HG03439 (cell line): ENCODE measurements at regions not wholly inside any gene's neighbourhood (a gene's known extent, or its start where the extent isn't known, plus 50 kb on each side); places are given as distances from the start of the nearest gene placed in this dataset.
"Not testable (repeated sequence)": the region's sequence is repeated elsewhere in the genome, so short reads cannot be mapped to it uniquely, and the experiment has no call there.

ENCODE experiments used
- ATAC-seq: cut with Tn5 transposase; IDR thresholded peaks from one replicate; pipeline ENCODE4 v1.9.1; 2021; ENCODE audit warnings: mild to moderate bottlenecking, moderate library complexity; ENCODE audit not compliant: unreplicated experiment

GRCh38 chr7:66535414-66536329 is 93.0 kb upstream of the KCTD7 start:
- no peak for ATAC-seq

GRCh38 chr7:66537380-66537779 is 91.3 kb upstream of the KCTD7 start:
- no peak for ATAC-seq

GRCh38 chr7:66537876-66538275 is 90.8 kb upstream of the KCTD7 start:
- ATAC-seq = no peak

GRCh38 chr7:66539264-66539623 is 89.4 kb upstream of the KCTD7 start:
- no peak for ATAC-seq

GRCh38 chr7:66539902-66540375 is 88.7 kb upstream of the KCTD7 start:
- no peak for ATAC-seq

- no peak for ATAC-seq
These were observed 86.6 kb upstream of the KCTD7 start for GRCh38 chr7:66542049-66542448.

- ATAC-seq = no peak
These were observed 86.0 kb upstream of the KCTD7 start for GRCh38 chr7:66542528-66543269.

- no peak for ATAC-seq
These were observed 79.2 kb upstream of the KCTD7 start for GRCh38 chr7:66549466-66549865.

GRCh38 chr7:66553001-66553400 is 75.7 kb upstream of the KCTD7 start:
- ATAC-seq = no peak

- not testable (repeated sequence) for ATAC-seq
These were observed 75.0 kb upstream of the KCTD7 start for GRCh38 chr7:66553675-66554074.

- not testable (repeated sequence) for ATAC-seq
These were observed 74.4 kb upstream of the KCTD7 start for GRCh38 chr7:66554291-66554690.

- not testable (repeated sequence) for ATAC-seq
These were observed 73.7 kb upstream of the KCTD7 start for GRCh38 chr7:66554842-66555430.

- ATAC-seq = no peak
These were observed 72.5 kb upstream of the KCTD7 start for GRCh38 chr7:66556177-66556548.

GRCh38 chr7:66556549-66557213 is 72.0 kb upstream of the KCTD7 start:
- ATAC-seq = no peak

GRCh38 chr7:66557214-66558200 is 71.2 kb upstream of the KCTD7 start:
- no peak for ATAC-seq

GRCh38 chr7:66558201-66558641 is 70.5 kb upstream of the KCTD7 start:
- no peak for ATAC-seq

- no peak for ATAC-seq
These were observed 69.8 kb upstream of the KCTD7 start for GRCh38 chr7:66558660-66559465.

- ATAC-seq = no peak
These were observed 64.6 kb upstream of the KCTD7 start for GRCh38 chr7:66564045-66564444.

- ATAC-seq = not testable (repeated sequence)
These were observed 58.5 kb upstream of the KCTD7 start for GRCh38 chr7:66570179-66570578.
